ENCODE measurements at regions not wholly inside any gene's neighbourhood (a gene's known extent, or its start where the extent isn't known, plus 50 kb on each side); places are given as distances from the start of the nearest gene placed in this dataset.

GRCh38 chr18:56285387-56286065 is 352.9 kb downstream of the TXNL1 start:
- TF ChIP-seq CTCF (IDR thresholded peaks at IDR 0.05) (no peak), HOXB13 (CRISPR knock-in tag; IDR thresholded peaks at IDR 0.05; ENCODE audit: low read depth) (no peak), SMC3 (IDR thresholded peaks at IDR 0.05) (no peak), ZSCAN20 (CRISPR knock-in tag; IDR thresholded peaks at IDR 0.05) (no peak), BCL3 (IDR thresholded peaks at IDR 0.05) (no peak), POLR2A (IDR thresholded peaks at IDR 0.05; ENCODE audit: low read length) (no peak), ZFP36 (IDR thresholded peaks at IDR 0.05; ENCODE audit: borderline replicate concordance, partially characterized antibody) (no peak), USF2 (IDR thresholded peaks at IDR 0.05) (no peak), MYC (IDR thresholded peaks at IDR 0.05; ENCODE audit: borderline replicate concordance, low read length) (no peak)
